ENCODE measurements at regions not wholly inside any gene's neighbourhood (a gene's known extent, or its start where the extent isn't known, plus 50 kb on each side); places are given as distances from the start of the nearest gene placed in this dataset.

DNA sequence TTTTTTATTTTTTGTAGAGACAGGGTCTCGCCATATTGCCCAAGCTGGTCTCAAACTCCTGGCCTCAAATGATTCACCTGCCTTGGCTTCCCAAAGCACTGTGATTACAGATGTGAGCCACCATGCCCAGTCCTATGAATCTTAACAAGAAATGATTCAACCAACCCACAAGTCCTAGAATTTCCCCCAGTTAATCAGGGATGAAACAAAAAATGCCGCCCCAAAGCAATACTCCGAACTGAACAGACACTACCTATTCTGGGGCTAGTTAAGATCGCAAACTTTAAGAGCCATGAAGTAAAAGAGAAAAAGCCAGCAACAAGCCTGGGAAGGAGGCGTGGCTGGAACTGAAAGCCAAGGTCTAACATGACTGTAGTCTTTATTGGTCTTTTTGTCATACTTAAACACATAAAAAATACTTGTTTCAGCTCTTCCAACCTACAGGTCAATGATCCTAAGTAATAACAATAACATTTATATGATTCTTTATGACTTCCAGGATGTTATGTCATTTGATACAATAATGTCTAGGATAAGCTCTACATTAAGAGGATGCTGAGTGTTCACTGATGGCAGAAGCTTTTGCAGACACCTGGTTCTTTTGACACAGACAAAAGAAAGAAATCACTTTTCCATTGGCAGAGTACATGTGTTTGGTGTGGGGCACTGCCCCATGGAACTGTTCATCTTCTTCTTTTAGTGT, 361.1 kb upstream of the TLE4 start:
- no peak for DNase-seq (ENCODE audit: low spot score)
- TF ChIP-seq, protein P1, sequence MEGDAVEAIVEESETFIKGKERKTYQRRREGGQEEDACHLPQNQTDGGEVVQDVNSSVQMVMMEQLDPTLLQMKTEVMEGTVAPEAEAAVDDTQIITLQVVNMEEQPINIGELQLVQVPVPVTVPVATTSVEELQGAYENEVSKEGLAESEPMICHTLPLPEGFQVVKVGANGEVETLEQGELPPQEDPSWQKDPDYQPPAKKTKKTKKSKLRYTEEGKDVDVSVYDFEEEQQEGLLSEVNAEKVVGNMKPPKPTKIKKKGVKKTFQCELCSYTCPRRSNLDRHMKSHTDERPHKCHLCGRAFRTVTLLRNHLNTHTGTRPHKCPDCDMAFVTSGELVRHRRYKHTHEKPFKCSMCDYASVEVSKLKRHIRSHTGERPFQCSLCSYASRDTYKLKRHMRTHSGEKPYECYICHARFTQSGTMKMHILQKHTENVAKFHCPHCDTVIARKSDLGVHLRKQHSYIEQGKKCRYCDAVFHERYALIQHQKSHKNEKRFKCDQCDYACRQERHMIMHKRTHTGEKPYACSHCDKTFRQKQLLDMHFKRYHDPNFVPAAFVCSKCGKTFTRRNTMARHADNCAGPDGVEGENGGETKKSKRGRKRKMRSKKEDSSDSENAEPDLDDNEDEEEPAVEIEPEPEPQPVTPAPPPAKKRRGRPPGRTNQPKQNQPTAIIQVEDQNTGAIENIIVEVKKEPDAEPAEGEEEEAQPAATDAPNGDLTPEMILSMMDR (IDR thresholded peaks at IDR 0.05) = no peak
- no peak overlapping the region for H3K4me3 ChIP-seq
- no peak overlapping the region for H3K27ac ChIP-seq

DNA sequence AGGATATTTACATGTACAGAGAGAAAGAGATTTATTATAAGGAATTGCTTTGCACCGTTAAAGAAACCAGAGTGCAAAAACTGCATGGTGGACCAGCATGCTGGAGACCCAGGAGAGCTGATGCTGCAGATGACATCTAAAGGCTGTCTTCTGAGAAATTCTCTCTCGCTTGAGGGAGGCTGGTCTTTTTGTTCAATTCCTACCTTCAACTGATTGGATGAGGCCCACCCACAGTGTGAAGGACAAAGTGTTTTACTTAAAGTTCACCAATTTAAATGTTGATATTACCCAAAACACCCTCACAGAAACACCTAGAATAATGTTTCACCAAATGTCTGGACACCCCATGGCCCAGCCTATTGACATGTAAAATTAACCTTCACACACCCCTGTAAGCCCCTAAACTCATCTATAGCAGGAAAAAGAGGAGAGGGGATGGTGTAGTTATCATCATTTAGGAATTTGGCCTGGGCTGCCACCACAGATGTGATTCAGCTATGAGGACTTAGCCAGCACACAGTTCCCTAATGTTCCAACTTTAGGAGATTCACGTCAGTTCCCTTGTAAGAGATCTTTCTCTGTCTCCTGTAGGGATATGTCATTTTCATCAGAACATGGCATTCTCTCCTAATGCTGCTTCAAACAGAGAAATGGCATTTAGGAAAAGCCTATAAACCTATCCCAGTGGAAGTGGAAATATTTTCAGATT, 358.2 kb upstream of the TLE4 start:
- TF ChIP-seq, protein P1 (IDR thresholded peaks at IDR 0.05) = no peak
- H3K27ac ChIP-seq = no peak overlapping the region
- no peak for DNase-seq (ENCODE audit: low spot score)
- no peak overlapping the region for H3K4me3 ChIP-seq

DNA sequence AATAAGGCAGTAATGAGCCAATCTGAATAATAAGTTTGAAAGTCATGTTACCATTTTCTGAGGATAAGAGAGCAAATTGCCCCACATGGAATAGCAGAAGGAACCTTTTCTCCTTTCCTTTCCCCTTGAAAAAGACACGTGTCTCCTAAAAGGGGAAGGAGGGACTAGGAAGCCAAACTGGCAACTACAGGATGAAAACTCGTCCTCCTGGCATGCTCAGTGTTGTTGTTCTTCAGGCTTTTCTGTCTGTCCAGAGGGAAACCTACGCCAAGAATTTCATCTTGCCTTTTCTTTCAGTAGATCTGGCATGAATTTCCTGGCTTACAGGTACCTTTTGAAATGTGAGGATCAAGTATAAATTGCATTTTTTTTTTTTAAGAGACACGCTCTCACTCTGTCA, 355.9 kb upstream of the TLE4 start:
- DNase-seq (ENCODE audit: low spot score) = no peak
- TF ChIP-seq, protein P1 (IDR thresholded peaks at IDR 0.05) = no peak

DNA sequence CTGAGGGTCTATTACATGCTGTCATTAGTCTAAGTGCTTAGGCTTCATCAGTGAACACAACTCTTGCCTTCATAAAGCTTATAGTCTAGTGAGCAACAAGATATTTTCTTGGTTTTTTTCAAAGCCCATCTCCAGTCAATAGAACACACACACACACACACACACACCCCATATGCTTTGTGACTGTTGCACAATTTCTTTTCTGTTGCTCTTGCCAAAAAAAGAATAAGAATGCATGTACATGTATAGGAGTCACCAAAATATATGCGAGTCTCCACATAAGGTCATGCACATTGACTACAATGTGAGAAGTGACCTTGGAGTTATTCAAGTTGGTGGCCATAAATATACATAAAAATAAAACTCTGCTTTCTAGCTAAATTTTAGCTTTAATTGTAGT, 351.5 kb upstream of the TLE4 start:
- TF ChIP-seq, protein P1 (IDR thresholded peaks at IDR 0.05) = no peak
- Histone ChIP-seq H3K4me3 (no peak overlapping the region), H3K27ac (no peak overlapping the region)
- DNase-seq (ENCODE audit: low spot score) = no peak

More for the DNA sequence above, 355.9 kb upstream of the TLE4 start:
- Histone ChIP-seq H3K4me3 (no peak overlapping the region), H3K27ac (no peak overlapping the region)

DNA sequence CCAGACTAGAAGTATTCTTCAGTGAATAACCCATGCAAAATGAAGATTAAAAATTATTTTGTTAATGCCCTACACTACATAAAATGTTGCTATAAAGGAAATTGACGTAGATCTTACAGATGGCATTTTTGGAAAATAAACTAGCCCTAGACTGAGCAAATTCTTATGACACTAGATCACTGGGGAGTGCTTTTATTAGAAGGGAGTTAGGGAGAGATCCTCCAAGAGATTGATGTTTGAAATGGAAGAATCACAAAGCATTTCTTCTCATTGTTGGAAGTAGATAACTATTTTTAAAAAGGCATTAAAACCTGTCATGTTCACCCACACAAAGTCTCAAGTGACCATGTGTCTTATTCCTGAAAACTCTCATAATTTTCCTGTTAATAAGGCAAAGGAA, 351.1 kb upstream of the TLE4 start:
- no peak for DNase-seq (ENCODE audit: low spot score)
- TF ChIP-seq, protein P1 (IDR thresholded peaks at IDR 0.05) = no peak
- no peak overlapping the region for H3K27ac ChIP-seq
- no peak overlapping the region for H3K4me3 ChIP-seq

DNA sequence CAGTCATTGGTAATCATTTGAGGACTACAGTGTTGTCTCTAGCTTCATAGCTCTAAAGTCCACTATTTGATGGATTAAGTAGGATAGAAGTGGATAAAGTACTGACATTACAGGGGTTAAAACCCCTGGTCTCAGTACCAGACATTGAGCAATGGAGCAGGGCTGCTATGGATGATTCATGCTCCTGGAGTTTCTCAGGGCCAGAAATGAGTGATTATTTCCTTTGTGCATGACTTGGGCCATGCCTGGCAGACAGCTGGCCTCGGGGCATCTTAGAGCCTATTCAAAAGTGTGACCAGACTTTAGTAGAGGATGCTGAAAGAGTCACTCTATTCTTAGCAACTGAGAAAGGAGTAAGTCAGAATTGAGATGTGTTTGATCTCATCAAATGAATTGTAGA, 350.7 kb upstream of the TLE4 start:
- Histone ChIP-seq H3K4me3 (no peak overlapping the region), H3K27ac (no peak overlapping the region)
- no peak for DNase-seq (ENCODE audit: low spot score)
- TF ChIP-seq, protein P1 (IDR thresholded peaks at IDR 0.05) = no peak

DNA sequence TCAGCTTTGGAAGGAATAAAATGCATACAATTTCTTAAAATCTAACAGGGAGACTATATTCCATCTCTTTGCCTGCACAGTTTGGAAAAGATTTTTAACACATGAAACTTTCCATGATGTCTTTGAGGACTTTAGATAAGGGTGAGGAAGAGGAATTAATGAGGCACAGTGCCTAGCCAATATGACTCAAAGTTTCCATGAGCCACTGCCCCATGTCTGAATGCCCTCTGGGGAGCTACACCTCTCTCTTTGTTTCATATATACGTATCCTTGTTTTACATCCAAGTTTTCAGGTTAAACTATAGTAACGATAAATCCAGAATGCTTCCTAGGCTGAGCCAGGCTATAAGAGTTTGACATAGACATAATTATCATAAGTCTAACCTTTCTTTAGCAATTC, 349.3 kb upstream of the TLE4 start:
- TF ChIP-seq, protein P1 (IDR thresholded peaks at IDR 0.05) = no peak
- H3K4me3 ChIP-seq = no peak overlapping the region
- DNase-seq (ENCODE audit: low spot score) = no peak

More for the DNA sequence above, 349.3 kb upstream of the TLE4 start:
- no peak overlapping the region for H3K27ac ChIP-seq

Measured in coronary artery (tissue), 2 donors.